GM12878 (cell line): ENCODE measurements at regions not wholly inside any gene's neighbourhood (a gene's known extent, or its start where the extent isn't known, plus 50 kb on each side); places are given as distances from the start of the nearest gene placed in this dataset.

ENCODE experiments used
- ATAC-seq: fragments of 200-7000 bp; cut with Tn5 transposase; 3 replicates; pipeline ENCODE4 v1.9.1; 2020; ENCODE audit warnings: mild to moderate bottlenecking, moderate library complexity
- BruUV-seq: library from RNA; stranded (reverse); fragments of 400-500 nt; replicated peaks from 2 replicates; lab custom pipeline; 2021; lab: Mats Ljungman, UMichigan
- CTCF ChIA-PET: fragments of 300-600 bp; sonication (Branson Sonifier 250); formaldehyde crosslinking; extraction: SDS; loops from one replicate; lab custom pipeline; 2021; ENCODE audit warnings: inconsistent platforms; lab: Yijun Ruan, JAX
- POLR2A ChIA-PET: fragments of 350-600 bp; formaldehyde crosslinking; extraction: SDS; loops from one replicate; lab custom pipeline; 2021; ENCODE audit warnings: inconsistent platforms; lab: Charles Lee
- RAD21 ChIA-PET: fragments of 300-600 bp; sonication (Branson Sonifier 250); formaldehyde crosslinking; loops from one replicate; lab custom pipeline; 2023; ENCODE audit warnings: antibody characterized with exemption; ENCODE audit not compliant: unreplicated experiment; lab: Charles Lee
- SMC1A ChIA-PET: fragments of 300-600 bp; sonication (Branson Sonifier 250); formaldehyde crosslinking; loops from one replicate; lab custom pipeline; 2023; ENCODE audit not compliant: unreplicated experiment, uncharacterized antibody; lab: Charles Lee
- DNase-seq: peaks from one replicate; pipeline ENCODE4 v3.0.0-alpha.2; 2011; ENCODE audit warnings: low read depth, low spot score
- FAIRE-seq: peaks from 3 replicates; lab custom pipeline; 2011; peaks lifted over from hg19 to GRCh38; lab: Jason Lieb, UNC
- H2AFZ ChIP-seq: 2 replicates; pipeline ENCODE4 v1.6.0; 2011; ENCODE audit warnings: low read depth, low read length, control low read depth; ENCODE audit not compliant: control insufficient read depth
- H3K27ac ChIP-seq: 2 replicates; pipeline ENCODE4 v1.5.1; 2011; ENCODE audit warnings: control low read depth; ENCODE audit not compliant: control insufficient read depth, insufficient read depth
- H3K27me3 ChIP-seq, 2 experiments: replicated peaks in 1 of 2; 2 replicates each; pipeline versions ENCODE4 v1.6.0 to v1.6.1; 2011; ENCODE audit warnings: low read length in 1 of 2; ENCODE audit not compliant: control insufficient read depth in 2 of 2, insufficient read depth in 2 of 2
- H3K36me3 ChIP-seq, 2 experiments: 2 replicates each; pipeline ENCODE4 v1.5.1; 2011; ENCODE audit warnings: low read length in 1 of 2; ENCODE audit not compliant: control insufficient read depth in 2 of 2, insufficient read depth in 2 of 2
- H3K4me1 ChIP-seq: 2 replicates; pipeline ENCODE4 v1.6.1; 2011; ENCODE audit warnings: mild to moderate bottlenecking, low read length, moderate library complexity, mixed read lengths; ENCODE audit not compliant: control insufficient read depth, insufficient read depth
- H3K4me2 ChIP-seq: 2 replicates; pipeline ENCODE4 v1.6.0; 2011; ENCODE audit warnings: control low read depth; ENCODE audit not compliant: control insufficient read depth, insufficient read depth
- H3K4me3 ChIP-seq: fragments of 200-600 bp; sonication (generic); 2 replicates; pipeline ENCODE4 v1.5.1; 2016
- H3K79me2 ChIP-seq: 2 replicates; pipeline ENCODE4 v1.6.0; 2011; ENCODE audit warnings: low read length; ENCODE audit not compliant: control insufficient read depth, insufficient read depth
- H3K9ac ChIP-seq: 2 replicates; pipeline ENCODE4 v1.8.0; 2011; ENCODE audit warnings: low read length, control low read depth, mixed read lengths; ENCODE audit not compliant: control insufficient read depth, insufficient read depth
- H3K9me3 ChIP-seq: replicated peaks from 3 replicates; pipeline ENCODE4 v1.5.1; 2011; ENCODE audit warnings: mild to moderate bottlenecking, low read length; ENCODE audit not compliant: control insufficient read depth, insufficient read depth
- H4K20me1 ChIP-seq: 2 replicates; pipeline ENCODE4 v1.6.0; 2011; ENCODE audit not compliant: control insufficient read depth, insufficient read depth
- BHLHE40 ChIP-seq, 2 experiments: fragments of 450-650 bp in 1 of 2; IDR thresholded peaks; 2 replicates each; pipeline ENCODE4 v1.6.1; 2011 to 2017; ENCODE audit warnings: low read depth in 2 of 2, borderline replicate concordance in 1 of 2, improper control_type of control experiment in 1 of 2, low read length in 1 of 2, mild to moderate bottlenecking in 1 of 2
- EED ChIP-seq: sonication (generic); IDR thresholded peaks from 2 replicates; pipeline ENCODE4 v1.6.1; 2016; ENCODE audit warnings: antibody characterized with exemption, low read depth
- ELK1 ChIP-seq: IDR thresholded peaks from 2 replicates; pipeline ENCODE4 v1.6.1; 2012; ENCODE audit warnings: low read depth, low read length, improper control_type of control experiment
- POLR2AphosphoS5 ChIP-seq: IDR thresholded peaks from 2 replicates; pipeline ENCODE4 v1.6.1; 2011; ENCODE audit warnings: mild to moderate bottlenecking, low read length, inconsistent platforms
- SMC3 ChIP-seq: IDR thresholded peaks from 2 replicates; pipeline ENCODE4 v1.6.1; 2011; ENCODE audit warnings: low read length, improper control_type of control experiment, borderline replicate concordance
- ZBED1 ChIP-seq: IDR thresholded peaks from 2 replicates; pipeline ENCODE4 v1.6.1; 2016; ENCODE audit warnings: borderline replicate concordance
- WGBS: methylation state at CpG from one replicate; pipeline ENCODE4 v1.1.6; 2016; ENCODE audit warnings: low lambda C conversion rate; ENCODE audit not compliant: insufficient replicate concordance, insufficient coverage; ENCODE audit errors: missing lambda C conversion rate; 5-methylcytosine and 5-hydroxymethylcytosine counted together
- in situ Hi-C: fragments of 300-500 bp; cut with MboI; formaldehyde crosslinking; loops from 9 replicates; pipeline ENCODE4 v1.14.3; 2018; ENCODE audit warnings: mixed read lengths
- intact Hi-C: fragments of 100-400 bp; cut with micrococcal nuclease; formaldehyde crosslinking; loops from one replicate; pipeline ENCODE4 v1.14.2; 2022; ENCODE audit not compliant: unreplicated experiment
- TF ChIP-seq, protein P1 (sequence below): fragments of 450-650 bp; IDR thresholded peaks from 2 replicates; pipeline ENCODE4 v1.6.1; 2017; ENCODE audit warnings: mild to moderate bottlenecking

GRCh38 chr2:121977326-121977725 lies 221.9 kb downstream of the TSN start:
- H3K27me3 ChIP-seq = no peaks in the 10 kb centered on the region
- no TSS peak for BruUV-seq
- 2% methylated on average over 3 of the region's 3 CpGs for WGBS
- H3K9ac ChIP-seq = no peak overlapping the region
- FAIRE-seq = no peak
- no peak overlapping the region for H3K4me2 ChIP-seq
- no peaks in the 10 kb centered on the region for H4K20me1 ChIP-seq
- peak; percentile 48 to 78; a peak in 3 of 4 replicates for TF ChIP-seq BHLHE40 (IDR thresholded peaks at IDR 0.05; ENCODE audit: borderline replicate concordance in 1 of 2, low read depth in 2 of 2, low read length in 1 of 2)
- no peak for TF ChIP-seq POLR2AphosphoS5
- no peak for TF ChIP-seq SMC3
- TF ChIP-seq, protein P1, sequence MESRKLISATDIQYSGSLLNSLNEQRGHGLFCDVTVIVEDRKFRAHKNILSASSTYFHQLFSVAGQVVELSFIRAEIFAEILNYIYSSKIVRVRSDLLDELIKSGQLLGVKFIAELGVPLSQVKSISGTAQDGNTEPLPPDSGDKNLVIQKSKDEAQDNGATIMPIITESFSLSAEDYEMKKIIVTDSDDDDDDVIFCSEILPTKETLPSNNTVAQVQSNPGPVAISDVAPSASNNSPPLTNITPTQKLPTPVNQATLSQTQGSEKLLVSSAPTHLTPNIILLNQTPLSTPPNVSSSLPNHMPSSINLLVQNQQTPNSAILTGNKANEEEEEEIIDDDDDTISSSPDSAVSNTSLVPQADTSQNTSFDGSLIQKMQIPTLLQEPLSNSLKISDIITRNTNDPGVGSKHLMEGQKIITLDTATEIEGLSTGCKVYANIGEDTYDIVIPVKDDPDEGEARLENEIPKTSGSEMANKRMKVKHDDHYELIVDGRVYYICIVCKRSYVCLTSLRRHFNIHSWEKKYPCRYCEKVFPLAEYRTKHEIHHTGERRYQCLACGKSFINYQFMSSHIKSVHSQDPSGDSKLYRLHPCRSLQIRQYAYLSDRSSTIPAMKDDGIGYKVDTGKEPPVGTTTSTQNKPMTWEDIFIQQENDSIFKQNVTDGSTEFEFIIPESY = no peak
- TF ChIP-seq ELK1 = no peak
- no peak for TF ChIP-seq EED
- no peak for TF ChIP-seq ZBED1
- no peaks in the 10 kb centered on the region for H3K4me1 ChIP-seq
- ChIA-PET POLR2A (interaction anchor here (0.6 kb wide), 1 partner anchor 763 kb away, joined by 3 read pairs; no protein-coding TSS in a partner anchor), CTCF (interaction anchor here (0.6 to 1.5 kb wide), 6 partner anchors 9 to 757 kb away, joined by 3 to 6 read pairs (median 3); no protein-coding TSS in a partner anchor), SMC1A (interaction anchor here (0.7 to 1.5 kb wide), 8 partner anchors 156 to 760 kb away, joined by 3 to 4 read pairs (median 3); no protein-coding TSS in a partner anchor), RAD21 (interaction anchor here (0.7 to 2.2 kb wide), 5 partner anchors 9 to 776 kb away, joined by 3 to 6 read pairs (median 3); no protein-coding TSS in a partner anchor)
- H2AFZ ChIP-seq = no peak overlapping the region; the same call in 1 of the 2 replicates
- no peaks in the 10 kb centered on the region for H3K79me2 ChIP-seq
- H3K4me3 ChIP-seq = no peak overlapping the region
- no peak overlapping the region for H3K27ac ChIP-seq
- intact Hi-C loops (loop anchor here (5.0 to 10.0 kb wide), 2 partner anchors 477 to 730 kb away; no protein-coding TSS in a partner anchor), in situ Hi-C loops (loop anchor here (10.0 kb wide), 1 partner anchor 767 kb away; no protein-coding TSS in a partner anchor)
- H3K36me3 ChIP-seq = no peaks in the 10 kb centered on the region
- ATAC-seq = no peak
- H3K9me3 ChIP-seq = no peaks in the 10 kb centered on the region; the same call in 2 of the 3 replicates
- no peak for DNase-seq
